ENCODE measurements at regions not wholly inside any gene's neighbourhood (a gene's known extent, or its start where the extent isn't known, plus 50 kb on each side); places are given as distances from the start of the nearest gene placed in this dataset.

DNA sequence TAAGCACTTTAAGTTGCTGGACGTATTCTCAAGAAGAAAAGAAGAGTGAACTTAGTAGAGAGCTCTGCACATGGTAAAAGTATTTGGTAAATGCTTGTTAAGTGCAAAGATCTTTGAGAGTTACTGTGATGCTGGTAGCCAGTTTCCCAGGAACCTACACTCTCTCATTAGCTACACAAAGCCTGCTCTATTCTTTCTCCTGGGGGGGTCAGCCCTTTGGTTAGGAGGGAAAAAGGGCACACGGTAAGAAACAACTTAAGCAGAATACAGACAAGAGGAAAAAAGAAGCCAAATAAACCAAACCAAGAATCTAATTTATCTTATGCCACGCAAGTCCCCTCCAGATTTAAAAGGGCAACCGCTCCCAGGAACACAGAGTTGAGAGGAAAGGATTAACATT, 1100.1 kb upstream of the CDH10 start:
- Mint-ChIP-seq H3K9me3 (peaks cover 20% of the 10 kb centered on the region), H3K4me1 (ENCODE audit: low read depth) (no peaks in the 10 kb centered on the region), H3K36me3 (ENCODE audit: low read depth) (no peaks in the 10 kb centered on the region), H3K27me3 (no peaks in the 10 kb centered on the region), H3K27ac (no peak overlapping the region), H3K4me3 (no peak overlapping the region)
- Histone ChIP-seq H3K4me1 (ENCODE audit: insufficient read depth, low read length) (no peaks in the 10 kb centered on the region), H3K27ac (ENCODE audit: low read depth in 1 of 2, low read length in 2 of 2) (no peak overlapping the region), H3K4me3 (ENCODE audit: low read length) (no peak overlapping the region), H3K9me3 (ENCODE audit: control insufficient read depth in 1 of 2, insufficient read depth in 1 of 2, low read length in 2 of 2) (peaks cover 3% of the 10 kb centered on the region in 2 experiments), H3K27me3 (ENCODE audit: control insufficient read depth in 1 of 2, insufficient read depth in 2 of 2, low read length in 2 of 2) (no peaks in the 10 kb centered on the region), H3K36me3 (ENCODE audit: insufficient read depth, low read length) (no peaks in the 10 kb centered on the region)
- no peak for DNase-seq
- intact Hi-C loops (cut with DNase I, micrococcal nuclease), result no loop called here
- ATAC-seq (ENCODE audit: poor library complexity), result no peak
- ChIA-PET POLR2A (no interaction called here), CTCF (no interaction called here)
- TF ChIP-seq, protein P1, sequence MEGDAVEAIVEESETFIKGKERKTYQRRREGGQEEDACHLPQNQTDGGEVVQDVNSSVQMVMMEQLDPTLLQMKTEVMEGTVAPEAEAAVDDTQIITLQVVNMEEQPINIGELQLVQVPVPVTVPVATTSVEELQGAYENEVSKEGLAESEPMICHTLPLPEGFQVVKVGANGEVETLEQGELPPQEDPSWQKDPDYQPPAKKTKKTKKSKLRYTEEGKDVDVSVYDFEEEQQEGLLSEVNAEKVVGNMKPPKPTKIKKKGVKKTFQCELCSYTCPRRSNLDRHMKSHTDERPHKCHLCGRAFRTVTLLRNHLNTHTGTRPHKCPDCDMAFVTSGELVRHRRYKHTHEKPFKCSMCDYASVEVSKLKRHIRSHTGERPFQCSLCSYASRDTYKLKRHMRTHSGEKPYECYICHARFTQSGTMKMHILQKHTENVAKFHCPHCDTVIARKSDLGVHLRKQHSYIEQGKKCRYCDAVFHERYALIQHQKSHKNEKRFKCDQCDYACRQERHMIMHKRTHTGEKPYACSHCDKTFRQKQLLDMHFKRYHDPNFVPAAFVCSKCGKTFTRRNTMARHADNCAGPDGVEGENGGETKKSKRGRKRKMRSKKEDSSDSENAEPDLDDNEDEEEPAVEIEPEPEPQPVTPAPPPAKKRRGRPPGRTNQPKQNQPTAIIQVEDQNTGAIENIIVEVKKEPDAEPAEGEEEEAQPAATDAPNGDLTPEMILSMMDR (IDR thresholded peaks at IDR 0.05), result no peak

DNA sequence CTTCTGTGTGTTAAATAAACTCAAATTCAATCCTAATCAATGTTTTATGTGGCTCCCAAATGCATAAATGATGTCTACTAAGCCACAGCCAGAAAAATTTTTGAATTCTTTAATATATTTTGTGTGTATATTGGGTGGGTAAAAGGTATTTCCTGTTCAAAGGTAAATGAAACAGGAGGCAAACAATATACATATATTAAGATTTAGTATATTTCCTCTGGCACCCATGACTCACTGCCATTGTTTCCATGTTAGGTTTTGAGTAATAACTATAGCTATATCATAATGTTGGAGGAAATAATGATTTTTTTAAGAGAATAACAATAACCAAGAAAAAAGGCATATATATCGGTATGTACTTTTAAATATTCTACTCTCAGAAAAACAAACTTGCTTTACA, 1071.9 kb upstream of the CDH10 start:
- no peaks in the 10 kb centered on the region for H3K9me3 Mint-ChIP-seq
- H3K9me3 ChIP-seq (ENCODE audit: control insufficient read depth in 1 of 2, insufficient read depth in 1 of 2, low read length in 2 of 2), result peaks cover 0 to 7% of the 10 kb centered on the region in 2 experiments
- ATAC-seq (ENCODE audit: poor library complexity) (no peak), DNase-seq (no peak)
- H3K27me3 ChIP-seq (ENCODE audit: control insufficient read depth in 1 of 2, insufficient read depth in 2 of 2, low read length in 2 of 2), result no peaks in the 10 kb centered on the region
- TF ChIP-seq, protein P1 (IDR thresholded peaks at IDR 0.05), result no peak
- intact Hi-C loops (cut with DNase I, micrococcal nuclease), result no loop called here
- no peaks in the 10 kb centered on the region for H3K4me1 ChIP-seq (ENCODE audit: insufficient read depth, low read length)
- CTCF ChIA-PET, result no interaction called here
- H3K27me3 Mint-ChIP-seq, result no peaks in the 10 kb centered on the region
- no peak overlapping the region for H3K27ac Mint-ChIP-seq
- POLR2A ChIA-PET, result no interaction called here
- no peak overlapping the region for H3K27ac ChIP-seq (ENCODE audit: low read depth in 1 of 2, low read length in 2 of 2)
- no peak overlapping the region for H3K4me3 Mint-ChIP-seq
- no peaks in the 10 kb centered on the region for H3K36me3 ChIP-seq (ENCODE audit: insufficient read depth, low read length)
- H3K4me1 Mint-ChIP-seq (ENCODE audit: low read depth), result no peaks in the 10 kb centered on the region
- H3K4me3 ChIP-seq (ENCODE audit: low read length), result no peak overlapping the region
- H3K36me3 Mint-ChIP-seq (ENCODE audit: low read depth), result no peaks in the 10 kb centered on the region

DNA sequence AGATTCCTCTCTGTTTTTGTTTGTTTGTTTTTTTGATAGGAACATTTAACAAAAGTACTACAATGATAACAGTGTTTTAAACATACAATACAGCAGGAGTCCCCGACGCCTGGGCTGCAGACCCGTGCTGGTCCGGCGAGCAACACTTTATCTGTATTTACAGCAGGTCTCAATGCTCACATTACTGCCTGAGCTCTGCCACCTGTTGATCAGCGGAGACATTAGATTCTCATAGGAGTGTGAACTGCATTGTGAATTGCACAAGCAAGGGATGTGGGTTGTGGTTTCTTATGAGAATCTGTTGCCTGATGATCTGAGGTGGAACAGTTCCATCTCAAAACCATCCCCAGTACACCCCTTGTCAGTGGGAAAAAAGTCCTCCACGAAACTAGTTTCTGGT, 1068.5 kb upstream of the CDH10 start:
- no peak overlapping the region for H3K27ac ChIP-seq (ENCODE audit: low read depth in 1 of 2, low read length in 2 of 2)
- H3K4me3 Mint-ChIP-seq, result no peak overlapping the region
- POLR2A ChIA-PET, result no interaction called here
- H3K4me3 ChIP-seq (ENCODE audit: low read length), result no peak overlapping the region
- H3K4me1 Mint-ChIP-seq (ENCODE audit: low read depth), result no peaks in the 10 kb centered on the region
- H3K4me1 ChIP-seq (ENCODE audit: insufficient read depth, low read length), result no peaks in the 10 kb centered on the region
- ATAC-seq (ENCODE audit: poor library complexity) (no peak), DNase-seq (no peak)
- TF ChIP-seq, protein P1 (IDR thresholded peaks at IDR 0.05), result no peak
- no peaks in the 10 kb centered on the region for H3K36me3 Mint-ChIP-seq (ENCODE audit: low read depth)
- no peaks in the 10 kb centered on the region for H3K27me3 Mint-ChIP-seq
- H3K36me3 ChIP-seq (ENCODE audit: insufficient read depth, low read length), result no peaks in the 10 kb centered on the region
- peaks cover 3 to 4% of the 10 kb centered on the region in 2 experiments for H3K9me3 ChIP-seq (ENCODE audit: control insufficient read depth in 1 of 2, insufficient read depth in 1 of 2, low read length in 2 of 2)
- CTCF ChIA-PET, result no interaction called here
- no peaks in the 10 kb centered on the region for H3K27me3 ChIP-seq (ENCODE audit: control insufficient read depth in 1 of 2, insufficient read depth in 2 of 2, low read length in 2 of 2)
- intact Hi-C loops (cut with DNase I, micrococcal nuclease), result no loop called here
- peaks cover 5% of the 10 kb centered on the region for H3K9me3 Mint-ChIP-seq
- H3K27ac Mint-ChIP-seq, result no peak overlapping the region

All from CD4-positive, alpha-beta T cell (primary cell).